Gastroesophageal sphincter (tissue), 3 donors: ENCODE measurements at regions not wholly inside any gene's neighbourhood (a gene's known extent, or its start where the extent isn't known, plus 50 kb on each side); places are given as distances from the start of the nearest gene placed in this dataset.

Experiments used
- EP300 ChIP-seq: sonication (generic); formaldehyde crosslinking; IDR thresholded peaks from one replicate; pipeline ENCODE4 v1.6.1; 2017; ENCODE audit warnings: antibody characterized with exemption, mild to moderate bottlenecking
- POLR2A ChIP-seq, 2 donors: fragments of 450-650 bp; IDR thresholded peaks; one replicate each; pipeline ENCODE4 v1.6.1; 2017; ENCODE audit warnings: antibody characterized with exemption in 2 of 2, mild to moderate bottlenecking in 2 of 2, moderate library complexity in 1 of 2
- POLR2AphosphoS5 ChIP-seq: sonication (generic); formaldehyde crosslinking; IDR thresholded peaks from one replicate; pipeline ENCODE4 v1.6.1; 2017; ENCODE audit warnings: antibody characterized with exemption
- TF ChIP-seq, protein P1 (sequence below), 4 experiments: fragments of 200-600 bp in 2 of 4; fragments of 450-650 bp in 2 of 4; sonication (generic) in 1 of 4; IDR thresholded peaks; one replicate each; pipeline ENCODE4 v1.5.1; 2017 to 2019; ENCODE audit warnings: antibody characterized with exemption in 4 of 4, mild to moderate bottlenecking in 2 of 4, moderate library complexity in 2 of 4

DNA sequence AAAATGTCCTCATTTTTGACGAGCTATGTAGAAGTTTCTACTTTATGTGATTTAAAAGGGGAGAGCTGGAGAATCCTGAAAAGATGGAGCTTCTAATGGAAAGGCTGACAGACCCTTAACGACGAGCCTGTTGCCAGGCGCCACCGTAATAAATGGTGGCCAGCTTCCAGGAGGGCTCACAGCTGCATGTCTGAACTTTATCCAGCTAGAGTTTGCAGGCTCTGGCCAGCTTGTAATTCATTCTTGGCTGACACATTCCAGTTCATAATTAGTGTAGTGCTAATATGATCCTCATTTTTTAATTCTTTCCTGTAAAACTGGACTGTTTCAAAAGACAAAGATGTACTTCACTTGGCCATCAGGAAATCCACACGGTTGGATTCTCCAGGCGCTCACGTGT, 246.7 kb downstream of the GAS1 start:
- TF ChIP-seq, protein P1, sequence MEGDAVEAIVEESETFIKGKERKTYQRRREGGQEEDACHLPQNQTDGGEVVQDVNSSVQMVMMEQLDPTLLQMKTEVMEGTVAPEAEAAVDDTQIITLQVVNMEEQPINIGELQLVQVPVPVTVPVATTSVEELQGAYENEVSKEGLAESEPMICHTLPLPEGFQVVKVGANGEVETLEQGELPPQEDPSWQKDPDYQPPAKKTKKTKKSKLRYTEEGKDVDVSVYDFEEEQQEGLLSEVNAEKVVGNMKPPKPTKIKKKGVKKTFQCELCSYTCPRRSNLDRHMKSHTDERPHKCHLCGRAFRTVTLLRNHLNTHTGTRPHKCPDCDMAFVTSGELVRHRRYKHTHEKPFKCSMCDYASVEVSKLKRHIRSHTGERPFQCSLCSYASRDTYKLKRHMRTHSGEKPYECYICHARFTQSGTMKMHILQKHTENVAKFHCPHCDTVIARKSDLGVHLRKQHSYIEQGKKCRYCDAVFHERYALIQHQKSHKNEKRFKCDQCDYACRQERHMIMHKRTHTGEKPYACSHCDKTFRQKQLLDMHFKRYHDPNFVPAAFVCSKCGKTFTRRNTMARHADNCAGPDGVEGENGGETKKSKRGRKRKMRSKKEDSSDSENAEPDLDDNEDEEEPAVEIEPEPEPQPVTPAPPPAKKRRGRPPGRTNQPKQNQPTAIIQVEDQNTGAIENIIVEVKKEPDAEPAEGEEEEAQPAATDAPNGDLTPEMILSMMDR (IDR thresholded peaks at IDR 0.05), result no peak
- TF ChIP-seq POLR2A (IDR thresholded peaks at IDR 0.05) (no peak), EP300 (no peak), POLR2AphosphoS5 (peak; percentile 65)
